NCI-H524 (cell line): ENCODE measurements at regions not wholly inside any gene's neighbourhood (a gene's known extent, or its start where the extent isn't known, plus 50 kb on each side); places are given as distances from the start of the nearest gene placed in this dataset.
"Not testable (repeated sequence)": the region's sequence is repeated elsewhere in the genome, so short reads cannot be mapped to it uniquely, and the experiment has no call there.

Experiments
- DNase-seq, 2 experiments: peaks; one replicate each; lab custom pipeline; 2025; lab: John Stamatoyannopoulos, UW

DNA sequence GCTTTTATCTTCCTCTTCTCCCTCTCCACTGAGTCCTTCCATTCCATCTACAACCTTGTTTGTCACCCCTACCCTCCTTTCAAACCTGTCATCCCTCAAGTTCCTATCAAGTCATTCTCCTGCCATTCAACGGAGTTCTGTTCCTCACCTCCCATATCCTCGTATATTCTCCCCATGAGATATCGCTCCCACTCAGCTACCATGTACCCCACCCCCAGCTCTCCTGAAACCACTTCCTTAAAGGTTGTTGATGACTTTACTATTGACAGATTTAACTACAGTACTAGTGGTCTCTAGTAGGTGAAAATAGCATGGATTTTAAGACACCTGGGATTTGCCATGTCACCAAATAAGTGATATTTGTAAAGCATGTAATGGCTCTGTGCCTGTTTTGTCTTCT is 107.4 kb upstream of the BARHL2 start:
- DNase-seq = no peak

DNA sequence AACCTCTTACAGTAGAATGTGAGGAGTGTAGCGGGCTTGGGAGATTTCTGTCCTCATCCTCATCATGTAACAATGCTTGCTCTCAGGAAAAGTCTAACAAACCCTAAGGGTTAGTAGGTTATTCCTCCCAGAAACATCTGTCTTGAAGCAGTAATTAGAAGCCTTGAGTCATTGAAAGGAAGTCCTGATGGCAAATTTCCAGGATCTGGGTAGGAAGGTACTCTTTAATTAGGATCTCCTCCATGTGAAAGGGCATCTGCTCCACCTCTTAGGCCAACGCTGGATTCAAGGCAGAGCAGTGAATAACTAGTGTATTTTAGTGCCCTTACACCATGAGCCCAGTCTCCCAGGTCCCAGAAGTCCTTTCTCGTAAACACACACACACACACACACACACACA is 106.6 kb upstream of the BARHL2 start:
- peak in 1 of 2 experiments; percentile 1 for DNase-seq

DNA sequence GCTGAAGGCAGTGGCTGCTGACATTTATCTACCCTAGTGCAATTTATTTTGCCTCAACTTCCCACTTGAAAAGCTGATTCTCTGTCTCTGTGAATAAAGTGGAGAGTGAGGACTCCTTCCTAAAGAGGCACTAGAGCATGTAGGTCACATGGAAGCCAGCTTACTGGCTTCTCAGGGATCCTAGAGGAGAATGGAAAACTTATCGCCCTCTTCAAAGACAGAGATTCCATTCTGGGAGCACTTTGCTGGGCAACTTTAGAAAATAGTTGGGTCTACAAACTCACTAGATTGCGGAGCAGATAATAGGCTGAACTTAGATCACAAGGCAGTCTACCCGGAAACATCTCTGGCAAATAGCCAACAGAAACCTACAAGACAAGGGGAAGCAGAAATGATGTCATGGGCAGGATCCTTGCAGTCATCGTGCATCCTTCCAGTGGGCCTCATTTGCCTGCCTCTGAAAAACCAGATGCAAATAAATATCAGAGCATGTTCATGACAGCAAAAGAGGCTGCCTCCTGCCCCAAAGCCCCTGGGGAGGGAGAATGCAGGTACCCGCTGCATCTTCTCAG is 104.8 kb upstream of the BARHL2 start:
- DNase-seq = no peak

DNA sequence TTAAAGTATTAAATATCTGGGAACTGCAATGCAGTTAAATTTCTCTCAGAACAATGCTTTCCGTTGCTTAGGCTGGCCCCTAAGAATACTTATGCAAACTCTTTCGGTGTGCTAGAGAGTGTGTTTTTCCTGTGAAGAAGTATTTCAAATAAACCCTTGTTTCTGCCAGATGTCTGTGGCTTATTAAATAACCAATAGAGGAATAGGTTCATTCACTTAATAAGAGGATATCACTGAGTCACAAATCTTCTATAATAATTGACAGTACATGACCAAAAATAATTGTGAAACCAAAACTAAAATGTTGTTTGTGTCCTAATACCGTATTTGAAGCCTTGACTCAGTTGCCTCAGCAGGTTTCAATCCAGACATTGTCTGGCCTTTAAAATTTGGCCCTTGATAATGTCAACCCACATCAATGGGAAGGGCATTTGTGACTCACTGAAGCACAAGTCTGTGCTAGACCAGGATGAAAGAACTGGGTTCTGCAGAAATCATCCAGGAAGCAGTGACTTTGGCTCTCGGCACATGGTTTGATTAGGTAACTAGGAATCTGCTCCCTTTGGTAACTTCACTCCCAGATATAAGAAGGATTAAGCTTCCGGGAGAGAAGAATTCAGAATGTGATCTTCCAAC is 104.2 kb upstream of the BARHL2 start:
- DNase-seq = no peak

DNA sequence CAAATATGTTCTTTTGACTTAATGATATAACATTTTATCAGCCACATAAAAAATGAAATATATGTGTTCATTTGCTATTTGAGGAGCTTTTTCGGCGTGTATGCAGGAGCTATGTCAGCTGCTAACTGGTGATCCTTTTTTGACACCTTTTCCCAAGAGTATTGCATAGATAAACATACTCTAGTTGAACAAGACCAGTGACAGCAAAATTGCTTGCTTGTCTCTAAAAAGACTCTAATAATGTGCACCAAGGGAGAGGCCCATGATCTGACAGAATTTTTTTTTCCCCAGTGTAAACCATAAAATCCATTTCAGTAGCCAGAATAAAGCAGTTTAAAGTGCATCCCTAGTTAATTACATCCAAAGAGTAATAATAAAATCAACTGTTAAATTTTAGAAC is 103.6 kb upstream of the BARHL2 start:
- DNase-seq = no peak

DNA sequence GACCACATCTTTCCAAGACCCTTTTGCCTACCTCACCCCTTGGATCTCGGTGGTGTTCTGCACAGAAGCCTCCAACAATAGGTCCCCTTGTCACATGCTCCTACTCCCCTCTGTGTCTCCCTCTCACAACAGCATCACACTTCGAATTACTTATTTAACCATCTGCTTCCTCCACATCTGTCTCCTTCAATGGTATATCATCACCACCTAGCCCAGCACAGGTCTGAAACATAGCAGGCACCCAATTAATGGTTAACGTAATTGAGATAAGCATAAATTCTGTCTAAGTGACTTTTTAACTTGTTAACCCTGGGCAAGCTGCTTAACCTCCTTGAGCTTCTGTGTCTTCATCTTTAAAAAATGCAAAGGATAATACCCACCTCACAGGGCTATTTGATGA is 100.3 kb upstream of the BARHL2 start:
- DNase-seq = no peak

DNA sequence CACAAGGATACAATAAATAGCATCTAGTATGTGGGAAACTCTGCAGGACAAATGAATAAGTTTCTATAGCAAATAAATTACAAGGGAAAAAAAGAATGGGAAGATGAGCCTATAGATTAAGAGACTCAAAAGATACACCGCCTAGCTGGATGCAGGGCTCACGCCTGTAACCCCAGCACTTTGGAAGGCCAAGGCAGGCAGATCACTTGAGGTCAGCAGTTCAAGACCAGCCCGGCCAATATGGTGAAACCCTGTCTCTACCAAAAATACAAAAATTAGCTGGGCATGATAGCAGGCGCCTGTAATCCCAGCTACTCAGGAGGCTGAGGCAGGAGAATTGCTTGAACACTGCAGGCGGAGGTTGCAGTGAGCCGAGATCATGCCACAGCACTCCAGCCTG is 95.1 kb upstream of the BARHL2 start:
- DNase-seq = not testable (repeated sequence)

DNA sequence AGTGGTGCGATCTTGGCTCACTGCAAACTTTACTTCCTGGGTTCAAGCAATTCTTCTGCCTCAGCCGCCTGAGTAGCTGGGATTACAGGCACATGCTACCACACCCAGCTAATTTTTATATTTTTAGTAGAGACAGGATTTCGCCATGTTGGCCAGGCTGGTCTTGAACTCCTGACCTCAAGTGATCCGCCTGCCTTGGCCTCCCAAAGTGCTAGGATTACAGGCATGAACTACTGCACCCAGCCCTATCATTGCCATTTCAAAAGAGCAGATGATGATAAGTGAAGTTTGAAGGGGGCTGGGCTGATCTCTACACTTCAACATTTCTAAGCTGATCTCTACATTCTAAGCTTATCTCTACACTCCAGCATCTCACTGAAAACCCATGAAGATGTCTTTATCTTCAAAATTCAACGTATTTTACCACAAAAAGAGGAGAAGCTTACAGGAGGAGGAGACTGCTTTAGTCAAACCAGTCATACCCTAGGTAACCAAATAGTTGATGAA is 94.4 kb upstream of the BARHL2 start:
- DNase-seq = not testable (repeated sequence)

DNA sequence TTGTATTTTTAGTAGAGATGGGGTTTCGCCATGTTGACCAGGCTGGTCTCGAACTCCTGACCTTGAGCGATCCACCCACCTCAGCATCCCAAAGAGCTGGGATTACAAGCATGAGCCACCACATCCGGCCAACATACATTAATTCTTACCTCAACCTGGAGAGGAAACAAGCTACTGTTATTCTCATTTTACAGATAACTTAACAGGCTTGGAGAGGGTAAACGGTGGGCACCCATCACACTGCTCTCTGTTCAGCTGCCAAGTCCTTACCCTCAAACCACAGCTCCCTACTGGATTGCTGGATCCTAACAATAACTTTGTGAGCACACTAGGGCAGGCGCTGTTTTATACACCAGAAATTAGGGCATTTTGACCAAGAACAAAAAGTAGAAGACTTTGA is 93.6 kb upstream of the BARHL2 start:
- DNase-seq = no peak

DNA sequence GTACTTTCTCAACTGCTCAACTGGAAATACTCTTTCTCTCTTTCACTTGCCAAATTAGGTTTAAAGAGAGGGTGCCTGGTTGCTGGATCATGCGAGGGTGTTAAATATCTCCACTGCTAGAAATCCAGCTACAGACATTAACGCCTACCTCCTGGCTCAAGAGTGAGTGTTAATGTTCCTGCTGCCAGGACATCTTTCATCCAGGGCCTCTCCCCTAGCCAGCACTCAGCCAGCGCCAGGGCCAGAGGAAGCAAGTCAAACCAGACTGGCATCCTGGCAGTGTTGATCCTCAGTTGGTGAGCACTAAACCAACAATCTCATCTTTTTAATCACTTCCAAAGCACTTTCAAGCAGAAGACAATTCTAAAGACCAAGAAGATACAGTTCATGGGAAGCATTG is 92.9 kb upstream of the BARHL2 start:
- DNase-seq = no peak

DNA sequence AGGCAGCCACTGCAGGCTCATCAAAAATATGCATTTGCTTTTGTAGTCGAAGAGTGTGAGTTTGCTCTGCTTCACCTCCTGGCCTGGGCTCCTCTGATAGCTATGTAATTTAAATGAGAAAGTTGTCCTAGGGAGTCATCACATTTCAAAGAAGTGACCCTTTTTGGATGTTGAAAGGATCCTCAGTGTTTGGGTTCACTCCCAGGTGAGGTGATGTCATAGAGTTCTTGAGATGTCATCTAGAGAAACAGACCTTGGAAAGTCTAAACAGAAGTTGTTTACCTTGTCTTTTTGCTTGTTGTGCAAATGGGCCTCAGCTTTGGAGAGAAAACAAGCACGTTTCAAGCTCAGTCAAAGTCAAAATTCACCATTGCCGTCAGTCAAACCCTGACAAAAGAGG is 92.0 kb upstream of the BARHL2 start:
- no peak for DNase-seq

DNA sequence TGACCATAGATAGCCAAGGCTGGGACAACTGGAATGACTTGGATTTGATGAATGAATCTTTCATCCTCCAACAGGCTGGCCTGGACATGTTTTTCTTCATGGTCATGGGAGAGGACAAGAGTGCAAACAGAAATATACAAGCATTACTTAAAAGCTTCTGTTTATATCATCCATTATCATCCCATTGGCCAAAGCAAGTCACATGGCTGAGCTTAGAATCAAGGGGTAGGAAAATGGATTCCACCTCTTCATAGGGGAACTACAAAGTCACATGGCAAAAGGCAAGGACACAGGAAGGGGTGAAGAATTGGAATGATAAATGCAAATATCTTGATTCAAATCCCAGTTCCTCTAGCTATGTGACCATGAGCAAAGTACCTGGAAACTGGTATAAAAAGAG is 90.2 kb upstream of the BARHL2 start:
- no peak for DNase-seq

DNA sequence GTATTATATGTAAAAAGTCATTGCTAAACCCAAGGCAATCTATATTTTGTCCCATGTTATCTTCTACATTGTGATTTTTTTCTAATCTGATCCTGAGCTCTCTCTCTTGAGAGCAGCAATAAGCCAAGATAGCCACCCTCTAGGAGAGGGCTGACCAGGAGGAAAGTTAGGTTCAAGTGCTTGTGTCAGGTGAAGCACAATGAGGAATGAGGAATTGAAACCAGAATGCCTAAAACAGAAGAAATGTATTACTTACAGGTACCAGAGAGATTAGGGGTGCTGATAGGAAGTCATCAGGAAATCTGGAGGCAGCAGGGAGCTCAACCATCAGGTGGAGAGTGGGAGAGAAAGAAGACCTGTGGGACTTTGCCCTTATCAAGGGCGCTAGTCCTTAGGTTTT is 85.5 kb upstream of the BARHL2 start:
- DNase-seq = no peak

DNA sequence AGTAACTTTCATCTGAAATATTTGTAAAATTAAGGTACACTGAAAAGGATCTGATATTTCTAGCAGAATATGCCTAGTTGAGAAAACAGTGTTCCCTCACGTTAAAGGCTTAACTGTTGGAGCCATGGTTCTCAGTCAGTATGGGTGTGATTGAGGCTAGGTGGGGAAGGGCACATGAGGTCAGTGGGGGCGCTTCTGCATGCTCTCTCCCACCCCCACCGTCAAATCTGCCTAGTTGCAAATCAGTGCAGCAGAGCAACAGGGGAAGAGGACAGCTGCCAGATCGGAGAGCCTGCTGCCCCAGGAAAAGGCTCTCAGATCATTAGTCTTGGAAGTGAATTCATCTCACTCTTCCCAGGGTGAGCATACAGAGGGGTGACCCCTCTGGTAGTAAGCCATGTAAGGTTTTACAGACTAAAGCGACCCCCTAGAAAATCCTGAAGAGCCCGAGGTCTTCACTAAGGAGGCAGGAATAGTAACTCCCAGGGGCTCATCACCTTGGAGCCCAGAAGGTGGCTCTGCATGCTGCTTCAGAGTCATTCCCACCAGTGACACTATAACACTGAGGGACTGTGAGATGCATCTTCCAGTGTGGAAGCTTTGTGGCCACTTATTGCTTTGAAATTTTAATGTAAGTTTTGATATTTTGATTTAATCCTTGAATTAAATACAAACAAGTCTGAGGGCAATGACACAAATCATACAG is 83.1 kb upstream of the BARHL2 start:
- no peak for DNase-seq

DNA sequence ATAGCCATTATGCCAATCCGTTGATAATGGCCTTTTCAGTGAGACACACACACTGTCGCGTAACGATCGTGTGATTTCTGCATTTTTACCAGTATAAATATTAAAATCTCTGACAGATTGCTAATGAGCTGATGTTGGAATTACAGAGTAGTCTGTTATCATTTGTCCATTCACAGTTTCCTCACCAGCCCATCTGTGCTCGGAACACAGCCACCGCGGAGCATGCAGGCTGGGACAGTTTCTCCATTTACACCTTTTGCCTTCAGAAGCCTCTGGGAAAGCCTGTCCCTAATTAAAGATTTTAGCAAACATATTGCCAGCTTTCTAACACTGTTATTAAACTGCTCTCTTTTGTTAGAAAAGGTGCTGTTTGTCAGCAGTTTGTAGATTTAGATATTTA is 82.2 kb upstream of the BARHL2 start:
- DNase-seq = no peak

DNA sequence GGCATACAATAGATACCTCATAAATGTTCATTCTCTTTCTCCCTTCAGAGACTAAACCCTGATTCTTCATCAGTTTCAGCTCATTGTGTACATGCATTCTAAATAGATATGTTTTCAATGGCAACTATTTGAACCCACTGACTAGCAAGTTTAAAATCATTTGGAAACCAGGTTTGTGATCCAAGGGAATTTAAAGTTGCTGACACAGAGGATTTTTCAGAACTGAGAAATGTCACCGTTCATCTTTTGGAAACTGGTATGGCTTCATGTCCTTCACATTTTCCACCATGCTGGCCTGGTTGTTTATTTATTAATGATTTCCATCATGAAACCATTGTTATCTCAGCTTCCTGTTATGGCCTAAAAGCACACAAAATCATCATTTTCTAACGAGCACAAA is 81.8 kb upstream of the BARHL2 start:
- no peak for DNase-seq

DNA sequence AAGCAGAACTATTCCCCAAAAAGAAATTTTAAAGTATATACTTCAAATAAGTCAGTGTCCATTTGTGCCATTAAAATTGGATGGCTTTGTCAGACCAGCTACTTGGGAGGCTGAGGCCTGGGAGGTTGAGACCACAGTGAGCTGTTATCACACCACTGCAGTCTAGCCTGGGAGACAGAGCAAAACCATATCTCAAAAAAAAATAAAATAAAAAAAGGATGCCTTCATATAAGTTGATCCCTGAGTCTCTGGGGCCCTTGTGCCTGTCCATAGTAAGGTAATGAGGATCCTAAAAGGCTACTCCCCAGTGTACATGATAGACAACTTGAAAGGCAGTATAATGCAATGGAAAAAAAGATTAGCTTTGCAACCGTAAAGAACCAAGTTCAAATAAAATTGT is 81.2 kb upstream of the BARHL2 start:
- DNase-seq = no peak

DNA sequence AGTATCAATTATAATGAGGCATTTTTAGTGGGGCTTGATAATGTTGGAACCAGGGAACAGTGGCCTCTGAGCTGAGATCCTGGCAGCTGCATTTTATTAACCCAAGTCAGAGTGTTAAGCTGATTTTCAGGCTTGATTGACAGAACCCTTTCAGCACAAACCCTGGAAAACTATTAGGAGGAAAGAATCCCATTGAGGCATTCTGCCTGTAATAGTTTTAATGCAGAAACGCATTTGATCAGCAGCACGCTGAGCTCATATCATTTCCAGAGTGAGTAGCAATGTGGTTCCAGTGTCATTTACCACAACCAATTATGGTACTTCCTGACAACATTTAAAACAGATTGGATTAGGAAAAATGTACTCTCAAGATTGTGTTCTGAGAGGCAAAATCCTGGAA is 78.3 kb upstream of the BARHL2 start:
- DNase-seq = no peak

DNA sequence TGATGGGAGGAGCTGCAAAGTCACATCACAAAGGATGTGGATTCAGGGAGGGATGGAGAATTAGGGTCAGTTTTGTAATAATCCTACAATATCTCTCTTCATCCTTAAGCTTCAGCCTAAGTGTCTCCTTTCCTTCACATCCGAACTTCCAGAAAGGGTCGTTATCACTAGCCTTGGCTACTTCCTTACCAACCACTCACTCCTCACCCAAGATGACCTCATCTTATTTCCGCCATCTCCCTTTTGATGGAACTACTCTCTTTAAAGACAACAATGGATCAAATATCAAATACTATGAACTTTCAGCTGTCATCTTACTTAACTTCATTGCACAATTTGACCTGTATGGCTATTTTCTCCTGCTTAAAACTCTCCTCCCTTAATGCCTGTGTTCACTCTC is 69.6 kb upstream of the BARHL2 start:
- DNase-seq = no peak

DNA sequence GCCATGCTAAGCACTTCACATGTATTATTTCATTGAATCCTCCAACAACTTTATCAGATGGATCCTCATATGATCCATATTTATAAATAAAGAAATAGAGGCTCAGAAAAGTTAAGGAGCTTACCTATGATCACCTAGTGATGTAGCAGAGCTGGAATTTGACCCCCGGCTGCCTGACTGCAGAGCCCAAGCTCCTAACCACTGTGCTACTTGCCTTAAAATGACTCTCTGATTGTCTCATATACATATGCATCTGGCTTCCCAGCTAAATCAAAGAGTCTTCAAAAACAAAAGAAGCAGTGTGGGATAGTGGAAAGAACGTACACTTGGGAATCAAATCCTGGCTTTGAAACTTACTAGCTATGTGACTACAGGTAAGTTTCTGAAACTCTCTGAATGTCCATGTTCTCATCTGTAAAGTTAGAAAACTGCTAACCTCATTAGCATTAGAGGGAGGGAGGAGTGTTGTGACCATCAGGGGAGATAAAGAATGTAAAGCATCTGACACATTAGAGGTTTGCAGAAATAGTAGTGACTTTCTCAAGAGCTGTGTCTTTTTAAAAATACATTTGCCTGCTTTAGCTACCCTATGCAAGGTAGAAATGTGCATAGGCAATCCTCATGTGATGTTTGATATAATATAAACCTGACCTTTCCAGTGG is 67.2 kb upstream of the BARHL2 start:
- DNase-seq = no peak

DNA sequence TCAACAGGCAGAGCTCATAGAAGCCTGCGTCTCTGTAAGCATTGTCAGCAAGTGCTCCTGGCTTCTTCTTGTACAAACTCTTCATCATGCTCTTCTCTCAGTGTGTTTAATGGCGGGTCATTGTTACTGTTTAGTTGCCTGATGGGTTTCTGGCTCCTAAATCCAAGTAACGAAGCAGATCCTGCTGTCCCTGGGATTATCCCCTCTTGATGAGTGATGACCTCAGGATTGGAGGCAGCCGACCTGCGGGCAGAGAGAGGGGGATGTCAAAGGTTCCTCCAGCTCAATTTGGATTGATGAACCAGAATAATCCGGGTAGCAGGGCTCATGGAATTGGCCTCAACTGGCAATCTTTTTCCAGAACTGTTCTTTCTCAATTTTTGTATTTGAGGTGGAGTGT is 66.1 kb upstream of the BARHL2 start:
- DNase-seq = no peak

DNA sequence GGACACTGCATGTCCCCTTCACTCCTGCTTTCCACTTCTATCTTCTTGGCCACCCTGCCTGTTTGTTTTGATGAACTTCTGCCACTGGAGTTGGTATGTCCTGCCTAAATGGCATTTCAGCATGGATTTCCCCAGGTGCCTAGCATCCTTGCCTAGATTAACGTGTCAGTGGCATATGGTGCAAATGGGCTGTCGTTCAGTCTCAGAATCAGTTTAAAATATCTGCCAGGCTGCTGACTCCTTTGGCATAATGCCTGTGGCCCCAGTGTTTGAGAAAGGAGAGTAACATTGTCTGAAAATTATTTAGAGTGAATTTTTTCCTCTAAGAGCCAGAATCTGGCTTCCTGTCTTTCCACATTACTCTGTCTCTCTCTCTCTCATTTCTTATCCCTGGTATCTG is 64.9 kb upstream of the BARHL2 start:
- DNase-seq = peak in 1 of 2 experiments; percentile 16

DNA sequence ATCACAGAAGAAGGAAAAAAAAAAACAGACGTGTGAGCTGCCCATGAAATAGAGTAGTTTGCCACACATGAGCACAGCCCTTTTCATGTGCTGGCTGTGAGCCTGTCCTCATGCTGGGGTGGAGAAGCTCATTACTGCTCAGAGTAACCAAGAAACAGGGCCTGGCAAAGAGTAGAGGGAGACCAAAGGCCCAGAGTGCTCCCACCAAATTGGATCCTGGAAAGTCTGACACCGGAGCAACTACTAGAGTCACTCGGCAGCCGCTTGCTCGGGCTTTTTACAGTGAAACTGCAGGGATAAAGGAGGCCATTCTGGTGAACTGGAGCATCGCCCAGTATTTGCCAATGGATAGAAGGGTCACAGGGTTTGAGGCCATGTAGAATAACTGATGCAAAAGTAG is 64.4 kb upstream of the BARHL2 start:
- no peak for DNase-seq
